Astrocyte (in vitro differentiated cells and primary cell): ENCODE measurements at regions not wholly inside any gene's neighbourhood (a gene's known extent, or its start where the extent isn't known, plus 50 kb on each side); places are given as distances from the start of the nearest gene placed in this dataset.
"Not testable (repeated sequence)": the region's sequence is repeated elsewhere in the genome, so short reads cannot be mapped to it uniquely, and the experiment has no call there.

Experiments used
- DNase-seq: peaks from one replicate; pipeline ENCODE4 v3.0.0-alpha.2; 2010; ENCODE audit warnings: low read depth
- FAIRE-seq: peaks from 2 replicates; lab custom pipeline; 2011; peaks lifted over from hg19 to GRCh38; lab: Jason Lieb, UNC
- H2AFZ ChIP-seq: 2 replicates; pipeline ENCODE4 v1.6.0; 2012; ENCODE audit warnings: low read depth, low read length, inconsistent platforms
- H3K27ac ChIP-seq: 2 replicates; pipeline ENCODE4 v1.5.1; 2011; ENCODE audit warnings: low read depth, low read length, inconsistent platforms
- H3K27me3 ChIP-seq: 2 replicates; pipeline ENCODE4 v1.6.0; 2011; ENCODE audit warnings: low read length, inconsistent platforms; ENCODE audit not compliant: insufficient read depth
- H3K36me3 ChIP-seq: 2 replicates; pipeline ENCODE4 v1.5.1; 2011; ENCODE audit warnings: low read length, inconsistent platforms; ENCODE audit not compliant: insufficient read depth
- H3K4me1 ChIP-seq: 2 replicates; pipeline ENCODE4 v1.5.1; 2011; ENCODE audit warnings: low read length, inconsistent platforms; ENCODE audit not compliant: insufficient read depth
- H3K4me2 ChIP-seq: 2 replicates; pipeline ENCODE4 v1.6.0; 2012; ENCODE audit warnings: low read length, inconsistent platforms
- H3K4me3 ChIP-seq: 2 replicates; pipeline ENCODE4 v1.5.1; 2011; ENCODE audit warnings: low read depth, mild to moderate bottlenecking, low read length, inconsistent platforms; ENCODE audit not compliant: insufficient read depth
- H3K79me2 ChIP-seq: 2 replicates; pipeline ENCODE4 v1.6.0; 2012; ENCODE audit warnings: mild to moderate bottlenecking, low read length, inconsistent platforms; ENCODE audit not compliant: insufficient read depth
- H3K9ac ChIP-seq: 2 replicates; pipeline ENCODE4 v1.6.0; 2012; ENCODE audit warnings: mild to moderate bottlenecking, low read length, inconsistent platforms
- H3K9me3 ChIP-seq: 2 replicates; pipeline ENCODE4 v1.5.1; 2012; ENCODE audit warnings: low read depth, mild to moderate bottlenecking, low read length, inconsistent platforms; ENCODE audit not compliant: insufficient read depth
- H4K20me1 ChIP-seq: 2 replicates; pipeline ENCODE4 v1.6.0; 2012; ENCODE audit warnings: low read length, inconsistent platforms; ENCODE audit not compliant: insufficient read depth
- H3K27ac Mint-ChIP-seq: one replicate; pipeline ENCODE4 v1.8.0; 2021; ENCODE audit warnings: mild to moderate bottlenecking, mixed read lengths; ENCODE audit not compliant: unreplicated experiment
- H3K27me3 Mint-ChIP-seq: one replicate; pipeline ENCODE4 v1.8.0; 2021; ENCODE audit warnings: low read depth, mixed read lengths; ENCODE audit not compliant: unreplicated experiment
- H3K36me3 Mint-ChIP-seq: one replicate; pipeline ENCODE4 v1.8.0; 2021; ENCODE audit warnings: low read depth, mixed read lengths; ENCODE audit not compliant: unreplicated experiment
- H3K4me1 Mint-ChIP-seq: one replicate; pipeline ENCODE4 v1.8.0; 2021; ENCODE audit warnings: low read depth, mixed read lengths; ENCODE audit not compliant: unreplicated experiment
- H3K4me3 Mint-ChIP-seq: one replicate; pipeline ENCODE4 v1.8.0; 2021; ENCODE audit warnings: mild to moderate bottlenecking, moderate library complexity, mixed read lengths; ENCODE audit not compliant: unreplicated experiment
- H3K9me3 Mint-ChIP-seq: one replicate; pipeline ENCODE4 v1.8.0; 2021; ENCODE audit warnings: mild to moderate bottlenecking, mixed read lengths; ENCODE audit not compliant: unreplicated experiment
- EZH2 ChIP-seq: IDR thresholded peaks from 2 replicates; pipeline ENCODE4 v1.6.1; 2012; ENCODE audit warnings: mild to moderate bottlenecking, low read length, inconsistent platforms; ENCODE audit not compliant: insufficient read depth
- TF ChIP-seq, protein P1 (sequence below): IDR thresholded peaks from 2 replicates; pipeline ENCODE4 v1.5.1; 2011; ENCODE audit warnings: low read depth, mild to moderate bottlenecking, inconsistent platforms, low read length, moderate library complexity; ENCODE audit not compliant: insufficient read depth

DNA sequence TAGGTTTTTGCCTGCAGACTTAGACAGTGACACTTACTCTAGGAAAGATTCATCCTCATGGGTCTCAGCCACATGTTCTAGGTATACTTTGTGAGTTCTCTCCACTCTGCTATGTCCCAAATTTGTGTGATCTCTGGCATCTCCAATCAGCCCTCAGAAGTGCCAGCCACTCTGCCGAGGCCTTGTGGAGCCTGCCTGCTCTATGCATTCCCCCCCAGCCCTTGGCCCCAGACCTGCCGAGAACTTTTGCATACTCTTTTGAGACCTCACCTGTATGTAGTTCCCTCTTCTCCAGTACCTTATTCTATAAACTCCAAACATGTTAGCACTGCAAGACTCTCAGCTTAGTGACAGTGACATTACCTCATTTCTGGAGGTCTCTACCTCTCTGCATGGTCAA lies 2170.5 kb upstream of the DEFB115 start:
- H3K9me3 Mint-ChIP-seq = peaks cover 8% of the 10 kb centered on the region
- FAIRE-seq = no peak

DNA sequence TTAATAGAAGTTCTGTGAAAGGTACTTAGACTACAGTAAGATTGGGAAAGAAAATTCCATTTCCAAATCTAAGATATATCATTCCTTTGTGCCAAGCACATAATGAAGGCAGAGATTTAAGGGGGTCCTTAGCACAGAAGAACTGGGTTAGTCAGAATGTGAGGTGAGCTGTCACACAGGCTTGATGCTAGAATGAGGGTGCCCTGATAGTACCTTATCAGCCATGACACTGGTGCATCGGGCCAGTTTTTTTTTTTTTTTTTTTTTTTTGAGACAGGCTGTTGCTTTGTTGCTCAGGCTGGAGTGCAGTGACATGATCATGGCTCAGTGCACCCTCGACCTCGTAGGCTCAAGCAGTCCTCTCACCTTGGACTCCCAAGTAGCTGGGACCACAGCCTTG lies 2169.6 kb upstream of the DEFB115 start:
- not testable (repeated sequence) for H3K27ac ChIP-seq, H3K4me2 ChIP-seq, H3K27me3 Mint-ChIP-seq, H3K4me1 ChIP-seq, H3K27me3 ChIP-seq, H3K4me1 Mint-ChIP-seq, H4K20me1 ChIP-seq, H3K9ac ChIP-seq, H3K27ac Mint-ChIP-seq, H3K9me3 ChIP-seq, H3K4me3 Mint-ChIP-seq, H3K36me3 ChIP-seq, H3K9me3 Mint-ChIP-seq, H3K4me3 ChIP-seq, H3K79me2 ChIP-seq, H2AFZ ChIP-seq, H3K36me3 Mint-ChIP-seq, DNase-seq, FAIRE-seq

More for the DNA sequence above, 2170.5 kb upstream of the DEFB115 start:
- Histone ChIP-seq H3K4me1 (no peaks in the 10 kb centered on the region), H3K4me3 (no peak overlapping the region), H2AFZ (no peak overlapping the region), H3K27me3 (no peaks in the 10 kb centered on the region), H3K9ac (no peak overlapping the region), H3K4me2 (no peak overlapping the region), H3K27ac (no peak overlapping the region), H4K20me1 (no peaks in the 10 kb centered on the region), H3K79me2 (no peaks in the 10 kb centered on the region), H3K36me3 (no peaks in the 10 kb centered on the region), H3K9me3 (no peaks in the 10 kb centered on the region)
- Mint-ChIP-seq H3K4me3 (no peak overlapping the region), H3K36me3 (no peaks in the 10 kb centered on the region), H3K27ac (no peak overlapping the region), H3K4me1 (no peaks in the 10 kb centered on the region), H3K27me3 (no peaks in the 10 kb centered on the region)
- DNase-seq = no peak
- TF ChIP-seq, protein P1, sequence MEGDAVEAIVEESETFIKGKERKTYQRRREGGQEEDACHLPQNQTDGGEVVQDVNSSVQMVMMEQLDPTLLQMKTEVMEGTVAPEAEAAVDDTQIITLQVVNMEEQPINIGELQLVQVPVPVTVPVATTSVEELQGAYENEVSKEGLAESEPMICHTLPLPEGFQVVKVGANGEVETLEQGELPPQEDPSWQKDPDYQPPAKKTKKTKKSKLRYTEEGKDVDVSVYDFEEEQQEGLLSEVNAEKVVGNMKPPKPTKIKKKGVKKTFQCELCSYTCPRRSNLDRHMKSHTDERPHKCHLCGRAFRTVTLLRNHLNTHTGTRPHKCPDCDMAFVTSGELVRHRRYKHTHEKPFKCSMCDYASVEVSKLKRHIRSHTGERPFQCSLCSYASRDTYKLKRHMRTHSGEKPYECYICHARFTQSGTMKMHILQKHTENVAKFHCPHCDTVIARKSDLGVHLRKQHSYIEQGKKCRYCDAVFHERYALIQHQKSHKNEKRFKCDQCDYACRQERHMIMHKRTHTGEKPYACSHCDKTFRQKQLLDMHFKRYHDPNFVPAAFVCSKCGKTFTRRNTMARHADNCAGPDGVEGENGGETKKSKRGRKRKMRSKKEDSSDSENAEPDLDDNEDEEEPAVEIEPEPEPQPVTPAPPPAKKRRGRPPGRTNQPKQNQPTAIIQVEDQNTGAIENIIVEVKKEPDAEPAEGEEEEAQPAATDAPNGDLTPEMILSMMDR = no peak
- TF ChIP-seq EZH2 = no peak

DNA sequence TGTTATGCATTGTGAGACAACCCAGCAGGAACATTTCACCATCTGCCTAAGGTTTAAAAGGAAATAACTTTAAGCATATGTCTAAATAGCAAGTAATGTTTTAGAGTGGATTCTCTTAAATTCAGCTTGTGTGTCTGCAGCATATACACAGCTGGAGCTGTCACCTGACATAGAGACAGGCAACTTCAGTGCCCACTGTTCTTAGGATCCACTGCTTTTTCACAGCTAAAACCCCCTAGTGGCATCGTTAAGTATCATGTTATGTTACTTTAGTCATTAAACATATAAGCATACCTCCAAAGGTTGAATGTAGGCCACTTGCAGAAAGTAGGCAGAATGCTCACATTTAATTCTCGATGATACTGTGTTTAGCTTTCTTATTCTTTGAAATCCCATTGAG lies 2169.0 kb upstream of the DEFB115 start:
- not testable (repeated sequence) for H3K27ac Mint-ChIP-seq, H3K4me1 ChIP-seq, H3K4me2 ChIP-seq, H3K36me3 ChIP-seq, FAIRE-seq, H4K20me1 ChIP-seq, H3K27ac ChIP-seq, H3K36me3 Mint-ChIP-seq, H3K9me3 ChIP-seq, H3K27me3 Mint-ChIP-seq, DNase-seq, H3K4me3 Mint-ChIP-seq, H2AFZ ChIP-seq, H3K4me3 ChIP-seq, H3K4me1 Mint-ChIP-seq, H3K9me3 Mint-ChIP-seq, H3K79me2 ChIP-seq, H3K27me3 ChIP-seq, H3K9ac ChIP-seq

DNA sequence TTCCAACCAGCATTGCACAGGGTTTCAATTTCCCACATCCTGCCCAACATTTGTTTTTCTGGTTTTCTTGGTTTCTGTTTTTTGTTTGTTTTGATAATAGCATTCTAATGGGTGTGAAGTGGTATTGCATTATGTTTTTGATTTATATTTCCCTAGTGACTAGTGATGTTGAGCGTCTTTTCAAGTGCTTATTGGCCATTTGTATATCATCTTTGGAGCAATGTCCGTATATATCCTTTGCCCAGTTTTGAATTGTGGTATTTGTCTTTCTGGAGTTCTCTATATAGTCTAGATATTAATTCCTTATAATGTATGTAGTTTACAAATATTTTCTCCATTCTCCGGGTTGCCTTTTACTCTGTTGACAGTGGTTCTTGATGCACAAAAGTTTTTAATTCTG lies 2168.1 kb upstream of the DEFB115 start:
- H3K27me3 ChIP-seq, H3K27ac Mint-ChIP-seq, H3K4me3 ChIP-seq, H3K4me1 ChIP-seq, H3K27ac ChIP-seq, H3K36me3 ChIP-seq, FAIRE-seq, H2AFZ ChIP-seq, DNase-seq, H3K9me3 Mint-ChIP-seq, H4K20me1 ChIP-seq, H3K4me3 Mint-ChIP-seq, H3K27me3 Mint-ChIP-seq, H3K4me2 ChIP-seq, H3K79me2 ChIP-seq, H3K9me3 ChIP-seq, H3K4me1 Mint-ChIP-seq, H3K36me3 Mint-ChIP-seq, H3K9ac ChIP-seq: not testable (repeated sequence)

DNA sequence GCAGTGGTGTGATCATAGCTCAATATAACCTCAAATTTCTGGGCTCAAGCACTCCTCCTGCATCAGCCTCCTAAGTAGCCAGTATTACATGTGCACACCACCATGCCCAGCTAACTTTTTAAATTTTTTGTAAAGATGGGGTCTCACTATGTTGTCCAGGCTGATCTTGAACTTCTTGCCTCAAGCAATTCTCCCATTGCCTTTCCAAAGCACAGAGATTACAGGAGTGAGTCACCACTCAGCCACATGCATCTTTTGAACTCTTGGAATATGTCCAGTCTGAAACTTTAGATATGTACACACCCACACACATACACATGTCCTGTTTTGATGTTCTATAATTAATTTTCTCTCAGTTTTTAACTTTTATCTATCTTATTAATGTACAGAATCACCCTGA lies 2163.5 kb upstream of the DEFB115 start:
- H3K9ac ChIP-seq, H3K4me3 ChIP-seq, H3K4me1 ChIP-seq, DNase-seq, H3K4me3 Mint-ChIP-seq, H3K36me3 ChIP-seq, H4K20me1 ChIP-seq, H3K27ac Mint-ChIP-seq, H3K36me3 Mint-ChIP-seq, H3K4me1 Mint-ChIP-seq, H3K9me3 ChIP-seq, FAIRE-seq, H3K27me3 ChIP-seq, H3K4me2 ChIP-seq, H3K9me3 Mint-ChIP-seq, H3K27ac ChIP-seq, H3K27me3 Mint-ChIP-seq, H3K79me2 ChIP-seq, H2AFZ ChIP-seq: not testable (repeated sequence)
